Erythroblast (primary cell): ENCODE measurements at regions not wholly inside any gene's neighbourhood (a gene's known extent, or its start where the extent isn't known, plus 50 kb on each side); places are given as distances from the start of the nearest gene placed in this dataset.

Experiments used
- GATA1 ChIP-seq: IDR thresholded peaks from 2 replicates; pipeline ENCODE4 v1.6.1; 2011; ENCODE audit warnings: low read depth, mild to moderate bottlenecking, control low read depth, low read length, moderate library complexity
- POLR2A ChIP-seq: IDR thresholded peaks from 2 replicates; pipeline ENCODE4 v1.6.1; 2011; ENCODE audit warnings: mild to moderate bottlenecking, low read length

DNA sequence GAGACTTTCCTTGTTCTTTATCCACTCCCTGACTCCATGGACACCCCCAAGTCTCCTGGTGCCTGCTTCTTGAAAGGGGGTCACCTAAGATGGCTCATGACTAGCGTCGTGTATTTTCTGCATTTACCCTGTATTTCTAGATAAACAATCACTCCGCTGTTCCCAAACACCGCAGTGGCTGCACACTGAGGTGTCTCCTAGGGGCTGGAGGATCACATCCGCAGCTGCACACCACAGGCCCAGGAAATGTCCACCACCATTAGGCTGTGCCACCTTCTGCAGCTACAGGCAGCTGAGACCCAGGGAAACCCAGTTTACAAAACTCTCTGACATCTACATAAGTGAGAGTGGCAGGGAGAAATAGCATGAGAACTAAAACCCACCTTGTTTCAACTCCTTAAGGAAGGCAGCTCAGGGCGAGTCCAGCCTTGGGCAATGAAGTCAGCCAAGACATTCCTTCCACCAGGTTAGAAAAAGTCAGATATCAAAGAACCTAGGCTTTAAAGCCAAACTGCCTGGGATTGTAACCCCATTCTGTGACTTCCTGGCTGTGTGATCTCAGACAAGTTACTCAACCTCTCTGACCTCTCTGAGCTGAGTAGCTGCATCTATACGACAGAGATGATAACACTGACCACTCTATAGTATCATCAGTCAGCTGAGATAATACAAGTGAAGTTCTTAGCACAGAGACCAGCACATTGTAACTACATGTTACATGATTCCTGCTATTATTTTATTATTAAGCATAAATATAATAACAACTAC lies 102.2 kb downstream of the SNX5 start:
- TF ChIP-seq POLR2A: no peak
- TF ChIP-seq GATA1: no peak
